ENCODE measurements at regions not wholly inside any gene's neighbourhood (a gene's known extent, or its start where the extent isn't known, plus 50 kb on each side); places are given as distances from the start of the nearest gene placed in this dataset.

GRCh38 chrX:69287095-69287494 is 121.8 kb upstream of the PJA1 start:
- Histone ChIP-seq H3K4me1 (ENCODE audit: low read length) (peaks cover 8% of the 10 kb centered on the region; the same call in 1 of the 2 replicates), H3K79me2 (ENCODE audit: low read length) (no peaks in the 10 kb centered on the region), H4K20me1 (ENCODE audit: insufficient read depth, low read length) (no peaks in the 10 kb centered on the region), H3K4me2 (ENCODE audit: low read length) (no peak overlapping the region), H3K9ac (ENCODE audit: low read length) (no peak overlapping the region), H3K9me3 (ENCODE audit: insufficient read depth, low read length) (no peaks in the 10 kb centered on the region), H3K4me3 (ENCODE audit: low read length) (no peak overlapping the region), H3K27me3 (ENCODE audit: low read depth, low read length) (no peaks in the 10 kb centered on the region), H3K27ac (ENCODE audit: low read length) (no peak overlapping the region), H3K36me3 (replicated peaks; ENCODE audit: low read depth, low read length) (no peaks in the 10 kb centered on the region), H2AFZ (ENCODE audit: low read depth, low read length) (no peak overlapping the region)
- no peak for TF ChIP-seq EZH2phosphoT487 (IDR thresholded peaks at IDR 0.05; ENCODE audit: low read depth)
- no peak for TF ChIP-seq CTCF (IDR thresholded peaks at IDR 0.05; ENCODE audit: low read depth, low read length)

- no peaks in the 10 kb centered on the region for H3K27me3 ChIP-seq (ENCODE audit: low read depth, low read length)
- peaks cover 8% of the 10 kb centered on the region; the same call in 1 of the 2 replicates for H3K4me1 ChIP-seq (ENCODE audit: low read length)
- H2AFZ ChIP-seq (ENCODE audit: low read depth, low read length), result no peak overlapping the region
- TF ChIP-seq EZH2phosphoT487 (IDR thresholded peaks at IDR 0.05; ENCODE audit: low read depth) (no peak), CTCF (IDR thresholded peaks at IDR 0.05; ENCODE audit: low read depth, low read length) (no peak)
- H3K27ac ChIP-seq (ENCODE audit: low read length), result no peak overlapping the region
- no peaks in the 10 kb centered on the region for H4K20me1 ChIP-seq (ENCODE audit: insufficient read depth, low read length)
- H3K36me3 ChIP-seq (replicated peaks; ENCODE audit: low read depth, low read length), result no peaks in the 10 kb centered on the region
- no peak overlapping the region for H3K4me3 ChIP-seq (ENCODE audit: low read length)
- no peak overlapping the region for H3K9ac ChIP-seq (ENCODE audit: low read length)
- H3K4me2 ChIP-seq (ENCODE audit: low read length), result peak overlapping the region; percentile 82; the same call in 1 of the 2 replicates
- no peaks in the 10 kb centered on the region for H3K9me3 ChIP-seq (ENCODE audit: insufficient read depth, low read length)
- no peaks in the 10 kb centered on the region for H3K79me2 ChIP-seq (ENCODE audit: low read length)
These were observed 121.3 kb upstream of the PJA1 start for GRCh38 chrX:69286565-69286906.

DNA sequence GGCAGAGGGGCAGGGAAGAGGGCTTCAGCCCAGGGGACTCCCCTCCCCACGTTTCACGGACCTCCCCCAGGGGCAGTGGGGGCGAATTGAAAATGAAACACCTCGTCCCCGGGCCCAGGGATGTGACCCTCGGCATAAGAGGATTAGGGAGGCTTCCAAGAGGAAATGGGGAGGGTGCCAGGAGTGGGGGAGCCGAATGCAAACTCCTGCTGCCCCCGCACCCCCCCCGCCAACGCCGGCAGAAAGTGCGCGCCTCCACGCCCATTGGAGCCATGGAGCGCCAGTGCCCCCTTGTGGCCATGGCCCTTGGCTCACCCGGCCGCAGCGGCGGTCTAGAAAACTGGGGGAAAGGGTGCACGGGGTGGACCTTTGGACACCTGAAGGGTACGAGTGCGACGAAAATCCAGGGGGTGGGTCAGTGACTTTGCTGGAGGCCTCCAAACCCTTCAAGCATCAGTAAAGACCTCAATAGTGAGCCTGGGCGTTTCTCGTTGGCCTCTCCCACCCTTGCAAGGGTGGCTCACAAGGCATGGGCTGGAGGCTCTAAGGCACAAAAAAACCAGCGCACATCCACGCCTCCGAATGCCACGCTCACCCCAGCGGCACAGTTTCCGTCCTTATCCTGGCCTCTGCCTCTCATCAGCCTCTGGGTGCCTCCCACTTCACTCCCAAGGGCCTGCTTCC is 120.8 kb upstream of the PJA1 start:
- Histone ChIP-seq H3K36me3 (replicated peaks; ENCODE audit: low read depth, low read length) (no peaks in the 10 kb centered on the region), H3K27me3 (ENCODE audit: low read depth, low read length) (no peaks in the 10 kb centered on the region), H2AFZ (ENCODE audit: low read depth, low read length) (peak overlapping the region; percentile 83; the same call in 1 of the 2 replicates), H4K20me1 (ENCODE audit: insufficient read depth, low read length) (no peaks in the 10 kb centered on the region), H3K4me2 (ENCODE audit: low read length) (peak overlapping the region; percentile 82), H3K27ac (ENCODE audit: low read length) (no peak overlapping the region), H3K79me2 (ENCODE audit: low read length) (no peaks in the 10 kb centered on the region), H3K9ac (ENCODE audit: low read length) (peak overlapping the region; percentile 74), H3K9me3 (ENCODE audit: insufficient read depth, low read length) (no peaks in the 10 kb centered on the region), H3K4me1 (ENCODE audit: low read length) (peaks cover 5% of the 10 kb centered on the region; the same call in 1 of the 2 replicates), H3K4me3 (ENCODE audit: low read length) (peak overlapping the region; percentile 89)
- no peak for TF ChIP-seq EZH2phosphoT487 (IDR thresholded peaks at IDR 0.05; ENCODE audit: low read depth)
- TF ChIP-seq CTCF (IDR thresholded peaks at IDR 0.05; ENCODE audit: low read depth, low read length), result peak; percentile 72

DNA sequence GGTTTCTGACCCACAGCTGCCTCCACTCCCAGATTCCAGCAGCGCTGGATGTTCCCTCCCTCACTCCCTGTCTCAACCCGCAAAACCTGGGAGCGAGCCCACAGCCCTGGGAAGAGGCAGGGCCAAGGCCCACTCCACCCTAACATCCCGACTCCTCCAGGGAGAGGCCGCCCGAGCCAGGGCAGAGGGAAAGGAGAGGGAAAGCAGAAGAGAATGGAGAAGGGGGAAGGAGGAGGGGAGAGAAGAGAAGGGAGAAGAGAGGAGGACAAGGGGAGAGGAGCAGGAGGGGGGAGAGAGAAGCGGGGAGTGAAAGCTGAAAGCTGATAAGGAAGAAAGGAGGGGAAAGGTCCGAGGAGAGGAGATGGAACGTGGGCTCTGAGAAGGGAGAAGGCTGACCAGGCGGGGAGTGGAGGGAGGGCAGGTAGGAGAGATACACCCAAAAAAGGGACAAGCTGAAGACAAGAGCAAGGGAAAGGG is 120.2 kb upstream of the PJA1 start:
- no peaks in the 10 kb centered on the region for H3K79me2 ChIP-seq (ENCODE audit: low read length)
- H3K9me3 ChIP-seq (ENCODE audit: insufficient read depth, low read length), result no peaks in the 10 kb centered on the region
- TF ChIP-seq EZH2phosphoT487 (IDR thresholded peaks at IDR 0.05; ENCODE audit: low read depth) (no peak), CTCF (IDR thresholded peaks at IDR 0.05; ENCODE audit: low read depth, low read length) (no peak)
- peak overlapping the region; percentile 82 for H3K4me2 ChIP-seq (ENCODE audit: low read length)
- H3K4me3 ChIP-seq (ENCODE audit: low read length), result peak overlapping the region; percentile 89
- peaks cover 5% of the 10 kb centered on the region; the same call in 1 of the 2 replicates for H3K4me1 ChIP-seq (ENCODE audit: low read length)
- peak overlapping the region; percentile 83 for H2AFZ ChIP-seq (ENCODE audit: low read depth, low read length)
- H3K27ac ChIP-seq (ENCODE audit: low read length), result no peak overlapping the region
- H4K20me1 ChIP-seq (ENCODE audit: insufficient read depth, low read length), result no peaks in the 10 kb centered on the region
- no peaks in the 10 kb centered on the region for H3K27me3 ChIP-seq (ENCODE audit: low read depth, low read length)
- peak overlapping the region; percentile 74 for H3K9ac ChIP-seq (ENCODE audit: low read length)
- no peaks in the 10 kb centered on the region for H3K36me3 ChIP-seq (replicated peaks; ENCODE audit: low read depth, low read length)

Measured in OCI-LY3 (cell line).